ENCODE measurements at regions not wholly inside any gene's neighbourhood (a gene's known extent, or its start where the extent isn't known, plus 50 kb on each side); places are given as distances from the start of the nearest gene placed in this dataset.

- TF ChIP-seq CTCF (conservative IDR thresholded peaks at IDR 0.05): no peak
- no peak for TF ChIP-seq ZFX (IDR thresholded peaks at IDR 0.05)
Measured at GRCh38 chr4:123790681-123791080, 394.1 kb downstream of the SPRY1 start.
